Adrenal gland (tissue), 5 donors: ENCODE measurements at regions not wholly inside any gene's neighbourhood (a gene's known extent, or its start where the extent isn't known, plus 50 kb on each side); places are given as distances from the start of the nearest gene placed in this dataset.

ENCODE experiments used
- CTCF ChIP-seq, 6 experiments: fragments of 450-650 bp in 4 of 6; fragments of 200-600 bp in 2 of 6; sonication (generic) in 1 of 6; IDR thresholded peaks; 1 replicate in 5 of 6; 2 replicates in 1 of 6; pipeline versions ENCODE4 v1.5.1 to v1.8.0; 2016 to 2021; ENCODE audit warnings: antibody characterized with exemption in 6 of 6, mild to moderate bottlenecking in 2 of 6, moderate library complexity in 1 of 6
- POLR2A ChIP-seq, 2 donors: fragments of 450-650 bp; IDR thresholded peaks; one replicate each; pipeline ENCODE4 v1.6.1; 2017; ENCODE audit warnings: antibody characterized with exemption in 2 of 2, mild to moderate bottlenecking in 2 of 2, moderate library complexity in 1 of 2
- donor health status: DM: no; HTN: no; CAD: no.

- TF ChIP-seq CTCF (IDR thresholded peaks at IDR 0.05) (no peak), POLR2A (IDR thresholded peaks at IDR 0.05) (no peak)
Measured at GRCh38 chr16:86998196-86999001, 318.8 kb downstream of the C16orf95 start.
